ENCODE measurements at regions not wholly inside any gene's neighbourhood (a gene's known extent, or its start where the extent isn't known, plus 50 kb on each side); places are given as distances from the start of the nearest gene placed in this dataset.

DNA sequence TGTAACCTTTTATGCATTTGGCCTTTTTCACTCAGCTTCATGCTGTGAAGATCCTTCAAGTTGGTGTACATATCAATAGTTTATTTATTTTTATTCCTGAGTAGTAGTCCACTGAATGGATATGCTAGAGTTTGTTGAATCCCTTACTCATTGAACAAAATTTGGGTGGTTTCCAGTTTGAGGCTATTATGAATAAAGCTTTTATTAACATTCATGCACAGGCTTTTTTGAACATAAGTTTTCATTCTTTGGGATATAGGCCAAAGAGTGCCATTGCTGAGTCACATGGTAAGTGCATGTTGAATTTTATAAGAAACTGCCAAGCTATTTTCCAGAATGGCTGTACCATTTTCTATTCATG lies 59.5 kb upstream of the CAPRIN2 start (continued):
- no peak for TF ChIP-seq POU5F1 (IDR thresholded peaks at IDR 0.05; ENCODE audit: low read depth, low read length)
- TF ChIP-seq SAP30 (IDR thresholded peaks at IDR 0.05; ENCODE audit: insufficient read depth, insufficient replicate concordance, low read length) = no peak
- no peak for TF ChIP-seq SIN3A (conservative IDR thresholded peaks at IDR 0.05 in 1 of 2, IDR thresholded peaks at IDR 0.05 in 1 of 2; ENCODE audit: low read depth in 1 of 2, low read length in 2 of 2)
- TF ChIP-seq, protein P1, sequence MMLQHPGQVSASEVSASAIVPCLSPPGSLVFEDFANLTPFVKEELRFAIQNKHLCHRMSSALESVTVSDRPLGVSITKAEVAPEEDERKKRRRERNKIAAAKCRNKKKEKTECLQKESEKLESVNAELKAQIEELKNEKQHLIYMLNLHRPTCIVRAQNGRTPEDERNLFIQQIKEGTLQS (IDR thresholded peaks at IDR 0.05; ENCODE audit: insufficient read depth, low read depth, low read length) = no peak
- TF ChIP-seq HDAC2 (IDR thresholded peaks at IDR 0.05; ENCODE audit: borderline replicate concordance in 1 of 2, low read depth in 2 of 2, low read length in 2 of 2) = no peak
- TF ChIP-seq POLR2AphosphoS5 (IDR thresholded peaks at IDR 0.05; ENCODE audit: low read depth, low read length) = no peak
- TF ChIP-seq FOSL1 (IDR thresholded peaks at IDR 0.05; ENCODE audit: insufficient read depth, low read depth, low read length) = no peak
- TF ChIP-seq SP2 (IDR thresholded peaks at IDR 0.05; ENCODE audit: low read length) = no peak
- TF ChIP-seq RAD21 (IDR thresholded peaks at IDR 0.05 in 1 of 2, conservative IDR thresholded peaks at IDR 0.05 in 1 of 2; ENCODE audit: low read depth in 2 of 2, low read length in 2 of 2) = no peak
- TF ChIP-seq CBX8 (IDR thresholded peaks at IDR 0.05; ENCODE audit: borderline replicate concordance, low read depth, low read length) = no peak
- no peak for TF ChIP-seq ZNF274 (IDR thresholded peaks at IDR 0.05; ENCODE audit: borderline replicate concordance, extremely low read depth, low read length)
- TF ChIP-seq TAF1 (IDR thresholded peaks at IDR 0.05; ENCODE audit: low read depth, low read length) = no peak
- TF ChIP-seq MAFK (IDR thresholded peaks at IDR 0.05; ENCODE audit: low read depth, low read length) = no peak
- no peak for TF ChIP-seq BRCA1 (IDR thresholded peaks at IDR 0.05; ENCODE audit: low read depth, low read length)
- TF ChIP-seq NANOG (IDR thresholded peaks at IDR 0.05; ENCODE audit: insufficient read depth, low read depth, low read length, poor library complexity, severe bottlenecking) = no peak
- TF ChIP-seq, protein P2, sequence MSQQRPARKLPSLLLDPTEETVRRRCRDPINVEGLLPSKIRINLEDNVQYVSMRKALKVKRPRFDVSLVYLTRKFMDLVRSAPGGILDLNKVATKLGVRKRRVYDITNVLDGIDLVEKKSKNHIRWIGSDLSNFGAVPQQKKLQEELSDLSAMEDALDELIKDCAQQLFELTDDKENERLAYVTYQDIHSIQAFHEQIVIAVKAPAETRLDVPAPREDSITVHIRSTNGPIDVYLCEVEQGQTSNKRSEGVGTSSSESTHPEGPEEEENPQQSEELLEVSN (IDR thresholded peaks at IDR 0.05) = no peak
- no peak for TF ChIP-seq JUND (IDR thresholded peaks at IDR 0.05; ENCODE audit: low read length)
- TF ChIP-seq KDM4A (IDR thresholded peaks at IDR 0.05; ENCODE audit: low read depth, low read length, severe bottlenecking) = no peak
